OCI-LY1 (cell line): ENCODE measurements at regions not wholly inside any gene's neighbourhood (a gene's known extent, or its start where the extent isn't known, plus 50 kb on each side); places are given as distances from the start of the nearest gene placed in this dataset.

Source experiments
- EZH2 ChIP-seq: fragments of 200-600 bp; sonication (generic), shearing (Covaris generic); IDR thresholded peaks from 2 replicates; pipeline ENCODE4 v1.8.0; 2017; ENCODE audit warnings: borderline replicate concordance, mixed run types, mild to moderate bottlenecking, antibody characterized with exemption, low read length, moderate library complexity, mixed read lengths
- TF ChIP-seq, protein P1 (sequence below): fragments of 200-600 bp; sonication (generic), shearing (Covaris generic); IDR thresholded peaks from 2 replicates; pipeline ENCODE4 v1.5.1; 2017; ENCODE audit warnings: mild to moderate bottlenecking, antibody characterized with exemption, low read length, moderate library complexity, mixed read lengths

DNA sequence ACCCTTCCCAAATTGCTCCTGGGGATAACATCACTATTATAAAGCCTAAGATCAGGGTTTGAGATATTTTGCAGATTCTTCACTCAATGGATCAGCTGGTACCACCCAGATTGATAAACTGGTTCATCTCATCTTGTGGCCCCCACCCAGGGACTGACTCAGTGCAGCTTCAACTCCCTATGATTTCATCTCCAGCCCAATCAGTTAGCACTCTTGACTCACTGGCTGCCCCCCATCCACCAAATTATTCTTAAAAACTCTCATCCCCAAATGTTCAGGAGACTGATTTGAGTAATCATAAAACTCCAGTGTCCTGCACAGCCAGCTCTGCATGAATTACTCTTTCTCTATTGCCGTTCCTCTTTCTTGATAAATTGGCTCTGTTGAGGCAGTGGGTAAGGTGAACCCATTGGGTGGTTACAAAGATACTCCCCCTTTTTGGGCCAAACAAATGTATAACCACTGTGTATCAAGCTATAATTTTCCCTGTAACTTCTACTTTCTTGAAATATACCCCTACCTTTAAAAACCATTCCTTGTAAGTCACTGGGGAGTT is 263.3 kb upstream of the IL12B start:
- TF ChIP-seq, protein P1, sequence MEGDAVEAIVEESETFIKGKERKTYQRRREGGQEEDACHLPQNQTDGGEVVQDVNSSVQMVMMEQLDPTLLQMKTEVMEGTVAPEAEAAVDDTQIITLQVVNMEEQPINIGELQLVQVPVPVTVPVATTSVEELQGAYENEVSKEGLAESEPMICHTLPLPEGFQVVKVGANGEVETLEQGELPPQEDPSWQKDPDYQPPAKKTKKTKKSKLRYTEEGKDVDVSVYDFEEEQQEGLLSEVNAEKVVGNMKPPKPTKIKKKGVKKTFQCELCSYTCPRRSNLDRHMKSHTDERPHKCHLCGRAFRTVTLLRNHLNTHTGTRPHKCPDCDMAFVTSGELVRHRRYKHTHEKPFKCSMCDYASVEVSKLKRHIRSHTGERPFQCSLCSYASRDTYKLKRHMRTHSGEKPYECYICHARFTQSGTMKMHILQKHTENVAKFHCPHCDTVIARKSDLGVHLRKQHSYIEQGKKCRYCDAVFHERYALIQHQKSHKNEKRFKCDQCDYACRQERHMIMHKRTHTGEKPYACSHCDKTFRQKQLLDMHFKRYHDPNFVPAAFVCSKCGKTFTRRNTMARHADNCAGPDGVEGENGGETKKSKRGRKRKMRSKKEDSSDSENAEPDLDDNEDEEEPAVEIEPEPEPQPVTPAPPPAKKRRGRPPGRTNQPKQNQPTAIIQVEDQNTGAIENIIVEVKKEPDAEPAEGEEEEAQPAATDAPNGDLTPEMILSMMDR = no peak
- no peak for TF ChIP-seq EZH2
